Calu3 (cell line): ENCODE measurements at regions not wholly inside any gene's neighbourhood (a gene's known extent, or its start where the extent isn't known, plus 50 kb on each side); places are given as distances from the start of the nearest gene placed in this dataset.

Source experiments
- BruUV-seq: library from RNA; stranded (reverse); fragments of 400-500 nt; replicated peaks from 2 replicates; lab custom pipeline; 2021; lab: Mats Ljungman, UMichigan
- CTCF ChIA-PET: fragments of 300-600 bp; sonication (Branson Sonifier 250); formaldehyde crosslinking; loops from one replicate; lab custom pipeline; 2022; ENCODE audit warnings: antibody characterized with exemption; lab: Charles Lee
- DNase-seq: peaks from one replicate; pipeline ENCODE4 v3.0.0; 2022
- H3K27ac Mint-ChIP-seq: one replicate; pipeline ENCODE4 v1.8.0; 2022; ENCODE audit warnings: mixed read lengths; ENCODE audit not compliant: unreplicated experiment
- H3K27me3 Mint-ChIP-seq: one replicate; pipeline ENCODE4 v1.8.0; 2022; ENCODE audit warnings: mixed read lengths; ENCODE audit not compliant: unreplicated experiment
- H3K36me3 Mint-ChIP-seq: one replicate; pipeline ENCODE4 v1.8.0; 2022; ENCODE audit warnings: mild to moderate bottlenecking, moderate library complexity, mixed read lengths; ENCODE audit not compliant: insufficient read depth, unreplicated experiment
- H3K4me1 Mint-ChIP-seq: one replicate; pipeline ENCODE4 v1.8.0; 2022; ENCODE audit warnings: mild to moderate bottlenecking, low read depth, mixed read lengths; ENCODE audit not compliant: unreplicated experiment
- H3K4me3 Mint-ChIP-seq: one replicate; pipeline ENCODE4 v1.8.0; 2022; ENCODE audit warnings: mild to moderate bottlenecking, low read depth, moderate library complexity, mixed read lengths; ENCODE audit not compliant: unreplicated experiment
- H3K9me3 Mint-ChIP-seq: one replicate; pipeline ENCODE4 v1.8.0; 2022; ENCODE audit warnings: low read depth, mixed read lengths; ENCODE audit not compliant: unreplicated experiment
- intact Hi-C: fragments of 100-400 bp; cut with micrococcal nuclease; formaldehyde crosslinking; loops from one replicate; pipeline ENCODE4 v1.10.0; 2022; ENCODE audit not compliant: unreplicated experiment
- TF ChIP-seq, protein P1 (sequence below): fragments of 200-600 bp; IDR thresholded peaks from one replicate; pipeline ENCODE4 v1.8.0; 2022; ENCODE audit warnings: antibody characterized with exemption; ENCODE audit not compliant: unreplicated experiment

DNA sequence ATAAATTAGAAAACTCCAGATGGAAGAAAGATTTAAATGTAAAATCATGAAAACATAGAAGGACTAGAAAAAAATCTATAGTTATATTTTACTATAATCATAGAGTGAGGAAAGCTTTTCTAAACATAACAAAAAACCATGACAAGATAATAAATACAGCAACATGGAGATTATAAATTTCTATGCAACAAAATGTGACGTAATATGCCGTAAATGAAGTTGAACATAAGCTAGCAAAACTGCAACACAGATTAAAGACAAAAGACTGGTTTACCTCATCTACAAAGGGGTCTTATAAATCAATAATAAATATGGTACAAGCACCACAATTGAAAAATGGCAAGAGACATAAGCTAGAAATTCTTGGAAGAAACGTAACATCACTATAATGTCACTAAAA, 140.4 kb downstream of the C4orf33 start:
- no TSS peak for BruUV-seq
- Mint-ChIP-seq H3K4me1 (peaks cover 11% of the 10 kb centered on the region), H3K27me3 (no peaks in the 10 kb centered on the region), H3K4me3 (no peak overlapping the region), H3K9me3 (no peaks in the 10 kb centered on the region), H3K36me3 (no peaks in the 10 kb centered on the region), H3K27ac (no peak overlapping the region)
- TF ChIP-seq, protein P1, sequence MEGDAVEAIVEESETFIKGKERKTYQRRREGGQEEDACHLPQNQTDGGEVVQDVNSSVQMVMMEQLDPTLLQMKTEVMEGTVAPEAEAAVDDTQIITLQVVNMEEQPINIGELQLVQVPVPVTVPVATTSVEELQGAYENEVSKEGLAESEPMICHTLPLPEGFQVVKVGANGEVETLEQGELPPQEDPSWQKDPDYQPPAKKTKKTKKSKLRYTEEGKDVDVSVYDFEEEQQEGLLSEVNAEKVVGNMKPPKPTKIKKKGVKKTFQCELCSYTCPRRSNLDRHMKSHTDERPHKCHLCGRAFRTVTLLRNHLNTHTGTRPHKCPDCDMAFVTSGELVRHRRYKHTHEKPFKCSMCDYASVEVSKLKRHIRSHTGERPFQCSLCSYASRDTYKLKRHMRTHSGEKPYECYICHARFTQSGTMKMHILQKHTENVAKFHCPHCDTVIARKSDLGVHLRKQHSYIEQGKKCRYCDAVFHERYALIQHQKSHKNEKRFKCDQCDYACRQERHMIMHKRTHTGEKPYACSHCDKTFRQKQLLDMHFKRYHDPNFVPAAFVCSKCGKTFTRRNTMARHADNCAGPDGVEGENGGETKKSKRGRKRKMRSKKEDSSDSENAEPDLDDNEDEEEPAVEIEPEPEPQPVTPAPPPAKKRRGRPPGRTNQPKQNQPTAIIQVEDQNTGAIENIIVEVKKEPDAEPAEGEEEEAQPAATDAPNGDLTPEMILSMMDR = no peak
- CTCF ChIA-PET = no interaction called here
- DNase-seq = no peak
- intact Hi-C loops = no loop called here

DNA sequence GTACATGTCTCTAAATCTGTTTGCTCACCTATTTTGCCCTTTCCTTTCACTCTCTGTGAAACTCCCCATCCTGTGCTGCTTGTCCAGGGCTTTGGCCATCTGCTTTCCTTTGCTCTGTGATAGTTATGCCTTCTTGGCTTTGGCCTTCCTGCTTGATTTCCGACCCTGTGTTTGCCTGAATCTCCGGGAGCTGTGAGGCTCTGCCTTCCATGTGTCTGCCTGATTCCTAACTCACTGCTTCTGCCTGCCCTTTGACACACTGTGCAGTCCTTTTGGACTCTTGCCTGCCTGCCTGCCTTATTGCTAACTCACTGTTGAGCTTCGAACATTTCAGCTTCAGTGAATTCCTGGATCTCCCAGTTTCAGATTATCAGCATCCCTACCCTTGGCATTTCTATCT, 143.1 kb downstream of the C4orf33 start:
- Mint-ChIP-seq H3K27ac (peak overlapping the region; percentile 15), H3K27me3 (no peaks in the 10 kb centered on the region), H3K36me3 (no peaks in the 10 kb centered on the region), H3K9me3 (no peaks in the 10 kb centered on the region), H3K4me1 (peaks cover 11% of the 10 kb centered on the region), H3K4me3 (no peak overlapping the region)
- intact Hi-C loops = no loop called here
- TF ChIP-seq, protein P1 = no peak
- BruUV-seq = no TSS peak
- CTCF ChIA-PET = interaction anchor here (0.6 kb wide), 1 partner anchor 151 kb away, joined by 3 read pairs; no protein-coding TSS in a partner anchor
- DNase-seq = no peak

DNA sequence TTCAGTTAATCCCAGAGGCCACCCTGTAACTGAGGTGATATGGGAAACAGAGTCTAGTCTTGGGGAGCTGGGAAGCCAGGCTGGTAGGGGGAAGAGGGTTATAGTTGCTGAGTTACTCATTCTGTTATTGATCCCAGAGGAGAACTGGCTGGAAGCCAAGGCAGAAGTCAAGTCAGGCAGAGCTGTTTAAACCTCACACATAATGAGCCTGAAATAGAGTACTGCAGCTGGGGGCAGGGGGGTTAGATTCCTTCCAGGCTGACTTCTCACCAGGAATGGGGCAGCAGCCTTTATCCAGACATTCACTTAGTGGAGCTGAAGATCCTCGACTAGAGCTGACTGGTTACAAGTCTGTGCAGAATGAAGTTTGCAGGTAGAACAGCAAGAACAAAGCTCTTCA, 144.9 kb downstream of the C4orf33 start:
- TF ChIP-seq, protein P1 = no peak
- no peaks in the 10 kb centered on the region for H3K27me3 Mint-ChIP-seq
- intact Hi-C loops = no loop called here
- CTCF ChIA-PET = interaction anchor here (0.5 kb wide), 1 partner anchor 157 kb away, joined by 4 read pairs; no protein-coding TSS in a partner anchor
- BruUV-seq = no TSS peak
- DNase-seq = peak; percentile 72
- H3K36me3 Mint-ChIP-seq = no peaks in the 10 kb centered on the region
- no peaks in the 10 kb centered on the region for H3K9me3 Mint-ChIP-seq
- no peak overlapping the region for H3K27ac Mint-ChIP-seq
- peaks cover 11% of the 10 kb centered on the region for H3K4me1 Mint-ChIP-seq
- no peak overlapping the region for H3K4me3 Mint-ChIP-seq

DNA sequence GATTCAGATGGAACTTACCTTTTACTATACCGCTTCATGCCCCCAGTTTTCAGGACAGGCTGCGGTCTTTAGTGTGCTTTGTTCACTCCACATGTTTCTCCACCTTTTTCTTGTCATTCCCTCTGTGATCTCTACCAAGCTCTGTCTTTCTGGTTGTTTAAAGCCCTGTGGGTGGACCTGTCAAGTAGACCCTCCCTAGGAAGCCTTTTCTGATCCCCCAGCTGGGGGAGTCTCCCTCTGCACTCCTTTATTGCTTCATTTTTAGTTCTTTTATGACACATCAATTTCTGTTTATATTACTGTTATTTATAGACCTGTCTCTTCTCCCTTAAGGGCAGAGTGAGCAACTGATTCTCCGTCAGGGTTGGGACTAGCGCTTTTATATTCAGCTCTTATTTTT, 150.2 kb downstream of the C4orf33 start:
- no peak overlapping the region for H3K27ac Mint-ChIP-seq
- BruUV-seq = no TSS peak
- TF ChIP-seq, protein P1 = no peak

More for the DNA sequence above, 150.2 kb downstream of the C4orf33 start:
- Mint-ChIP-seq H3K4me1 (no peaks in the 10 kb centered on the region), H3K9me3 (peaks cover 2% of the 10 kb centered on the region), H3K27me3 (no peaks in the 10 kb centered on the region), H3K36me3 (no peaks in the 10 kb centered on the region), H3K4me3 (no peak overlapping the region)
- CTCF ChIA-PET = no interaction called here
- DNase-seq = no peak
- intact Hi-C loops = no loop called here
